GM19324 (cell line): ENCODE measurements at regions not wholly inside any gene's neighbourhood (a gene's known extent, or its start where the extent isn't known, plus 50 kb on each side); places are given as distances from the start of the nearest gene placed in this dataset.

Experiments
- ATAC-seq: cut with Tn5 transposase; IDR thresholded peaks from one replicate; pipeline ENCODE4 v1.9.1; 2021; ENCODE audit warnings: mild to moderate bottlenecking, moderate library complexity; ENCODE audit not compliant: unreplicated experiment, low FRiP score

GRCh38 chr6:40947876-40948526 is 91.0 kb downstream of the UNC5CL start:
- ATAC-seq, result no peak

- ATAC-seq, result no peak
These were observed 92.2 kb downstream of the UNC5CL start for GRCh38 chr6:40946738-40947301.

- ATAC-seq, result no peak
These were observed 101.5 kb downstream of the UNC5CL start for GRCh38 chr6:40937491-40937890.

- ATAC-seq, result no peak
These were observed 102.2 kb downstream of the UNC5CL start for GRCh38 chr6:40936818-40937251.

- no peak for ATAC-seq
These were observed 105.2 kb downstream of the UNC5CL start for GRCh38 chr6:40933864-40934263.

- no peak for ATAC-seq
These were observed 106.1 kb downstream of the UNC5CL start for GRCh38 chr6:40932953-40933352.

- ATAC-seq, result no peak
These were observed 106.7 kb downstream of the UNC5CL start for GRCh38 chr6:40932366-40932765.

- ATAC-seq, result no peak
These were observed 107.1 kb downstream of the UNC5CL start for GRCh38 chr6:40931931-40932330.

GRCh38 chr6:40930555-40930954 is 108.5 kb downstream of the UNC5CL start:
- no peak for ATAC-seq

- no peak for ATAC-seq
These were observed 109.0 kb downstream of the UNC5CL start for GRCh38 chr6:40930045-40930444.

GRCh38 chr6:40929176-40929575 is 109.8 kb downstream of the UNC5CL start:
- no peak for ATAC-seq

- no peak for ATAC-seq
These were observed 110.3 kb downstream of the UNC5CL start for GRCh38 chr6:40928763-40929162.

GRCh38 chr6:40928307-40928706 is 110.7 kb downstream of the UNC5CL start:
- ATAC-seq, result no peak

GRCh38 chr6:40925341-40925740 is 113.7 kb downstream of the UNC5CL start:
- ATAC-seq, result no peak

- no peak for ATAC-seq
These were observed 114.2 kb downstream of the UNC5CL start for GRCh38 chr6:40924839-40925238.

GRCh38 chr6:40923880-40924279 is 115.1 kb downstream of the UNC5CL start:
- ATAC-seq, result no peak

GRCh38 chr6:40923326-40923725 is 115.7 kb downstream of the UNC5CL start:
- no peak for ATAC-seq

GRCh38 chr6:40922281-40922680 is 116.7 kb downstream of the UNC5CL start:
- ATAC-seq, result no peak

GRCh38 chr6:40918040-40918651 is 120.9 kb downstream of the UNC5CL start:
- no peak for ATAC-seq

GRCh38 chr6:40917603-40918002 is 121.4 kb downstream of the UNC5CL start:
- ATAC-seq, result no peak

GRCh38 chr6:40916845-40917244 is 122.2 kb downstream of the UNC5CL start:
- ATAC-seq, result no peak

GRCh38 chr6:40915165-40915564 is 123.9 kb downstream of the UNC5CL start:
- no peak for ATAC-seq
